Kidney (tissue), 13 donors: ENCODE measurements at regions not wholly inside any gene's neighbourhood (a gene's known extent, or its start where the extent isn't known, plus 50 kb on each side); places are given as distances from the start of the nearest gene placed in this dataset.

Experiments
- DNase-seq, 5 donors: peaks; one replicate each; pipeline ENCODE4 v3.0.0-alpha.2; 2013 to 2020
- FAIRE-seq: peaks from 2 replicates; lab custom pipeline; 2012; peaks lifted over from hg19 to GRCh38; lab: Jason Lieb, UNC
- H3K27ac ChIP-seq, 2 donors: one replicate each; pipeline ENCODE4 v1.7.0; 2013; ENCODE audit warnings: low read depth in 2 of 2, low read length in 2 of 2, inconsistent platforms in 1 of 2
- H3K27me3 ChIP-seq: one replicate; pipeline ENCODE4 v1.7.1; 2013; ENCODE audit warnings: low read length, inconsistent platforms; ENCODE audit not compliant: control insufficient read depth, insufficient read depth
- H3K36me3 ChIP-seq, 3 donors: one replicate each; pipeline versions ENCODE4 v1.7.0 to v1.7.1; 2013; ENCODE audit warnings: low read length in 3 of 3, control low read depth in 1 of 3, inconsistent platforms in 1 of 3; ENCODE audit not compliant: insufficient read depth in 3 of 3, control insufficient read depth in 2 of 3
- H3K4me1 ChIP-seq, 3 donors: one replicate each; pipeline versions ENCODE4 v1.7.0 to v1.7.1; 2013; ENCODE audit warnings: low read length in 3 of 3, inconsistent platforms in 1 of 3, low read depth in 1 of 3; ENCODE audit not compliant: control insufficient read depth in 2 of 3, insufficient read depth in 2 of 3
- H3K4me3 ChIP-seq, 3 donors: one replicate each; pipeline versions ENCODE4 v1.7.0 to v1.8.1; 2013; ENCODE audit warnings: low read length in 3 of 3, control low read depth in 1 of 3, inconsistent platforms in 1 of 3
- H3K9ac ChIP-seq, 3 donors: one replicate each; pipeline versions ENCODE4 v1.7.0 to v1.7.1; 2013; ENCODE audit warnings: low read length in 3 of 3, control low read depth in 1 of 3, inconsistent platforms in 1 of 3
- H3K9me3 ChIP-seq, 3 donors: one replicate each; pipeline versions ENCODE4 v1.7.0 to v1.7.1; 2013; ENCODE audit warnings: low read length in 3 of 3, control low read depth in 1 of 3, inconsistent platforms in 1 of 3; ENCODE audit not compliant: control insufficient read depth in 2 of 3, insufficient read depth in 1 of 3
- intact Hi-C: fragments of 100-400 bp; cut with DNase I; formaldehyde crosslinking; loops from one replicate; pipeline ENCODE4 v1.11.1; 2022
- TF ChIP-seq, protein P1 (sequence below): IDR thresholded peaks from 3 replicates; pipeline ENCODE4 v1.5.1; 2012; ENCODE audit warnings: mild to moderate bottlenecking, moderate library complexity, borderline replicate concordance; ENCODE audit not compliant: insufficient read depth; ENCODE audit errors: extremely low read depth
- donor health status: control.
- donor health status: control.
- donor health status: control.
- donor health status: control.
- donor health status: control.
- donor health status: DM: yes; HTN: yes; CAD: no.
- donor health status: Normal renal cell carcinoma (clear cell type).

GRCh38 chr7:82595176-82595575 is 151.6 kb upstream of the CACNA2D1 start:
- no peaks in the 10 kb centered on the region for H3K4me1 ChIP-seq
- H3K27ac ChIP-seq, result no peak overlapping the region
- no peaks in the 10 kb centered on the region for H3K9me3 ChIP-seq
- H3K4me3 ChIP-seq, result no peak overlapping the region
- intact Hi-C loops, result no loop called here
- TF ChIP-seq, protein P1, sequence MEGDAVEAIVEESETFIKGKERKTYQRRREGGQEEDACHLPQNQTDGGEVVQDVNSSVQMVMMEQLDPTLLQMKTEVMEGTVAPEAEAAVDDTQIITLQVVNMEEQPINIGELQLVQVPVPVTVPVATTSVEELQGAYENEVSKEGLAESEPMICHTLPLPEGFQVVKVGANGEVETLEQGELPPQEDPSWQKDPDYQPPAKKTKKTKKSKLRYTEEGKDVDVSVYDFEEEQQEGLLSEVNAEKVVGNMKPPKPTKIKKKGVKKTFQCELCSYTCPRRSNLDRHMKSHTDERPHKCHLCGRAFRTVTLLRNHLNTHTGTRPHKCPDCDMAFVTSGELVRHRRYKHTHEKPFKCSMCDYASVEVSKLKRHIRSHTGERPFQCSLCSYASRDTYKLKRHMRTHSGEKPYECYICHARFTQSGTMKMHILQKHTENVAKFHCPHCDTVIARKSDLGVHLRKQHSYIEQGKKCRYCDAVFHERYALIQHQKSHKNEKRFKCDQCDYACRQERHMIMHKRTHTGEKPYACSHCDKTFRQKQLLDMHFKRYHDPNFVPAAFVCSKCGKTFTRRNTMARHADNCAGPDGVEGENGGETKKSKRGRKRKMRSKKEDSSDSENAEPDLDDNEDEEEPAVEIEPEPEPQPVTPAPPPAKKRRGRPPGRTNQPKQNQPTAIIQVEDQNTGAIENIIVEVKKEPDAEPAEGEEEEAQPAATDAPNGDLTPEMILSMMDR, result no peak
- DNase-seq, result no peak
- FAIRE-seq, result no peak
- H3K36me3 ChIP-seq, result no peaks in the 10 kb centered on the region
- no peaks in the 10 kb centered on the region for H3K27me3 ChIP-seq
- H3K9ac ChIP-seq, result no peak overlapping the region

DNA sequence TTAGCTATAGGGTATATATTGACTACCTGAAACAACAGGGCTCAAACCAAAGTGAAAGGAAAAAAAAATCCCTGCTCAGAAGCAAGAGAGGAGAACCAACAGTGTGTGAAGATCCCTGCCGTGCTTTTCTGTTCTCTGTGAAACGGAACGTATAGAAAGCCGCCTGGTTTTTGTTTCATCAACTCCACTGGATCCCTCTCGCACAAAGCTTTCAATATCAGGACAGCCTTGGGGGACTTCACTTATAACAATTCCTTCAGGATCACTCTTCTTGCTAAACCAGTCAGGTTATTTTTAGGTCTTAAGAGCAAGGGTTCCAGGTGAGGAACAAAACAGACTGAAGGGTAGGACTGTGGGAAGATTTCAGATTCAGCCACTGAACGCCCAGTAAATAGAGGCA is 151.1 kb upstream of the CACNA2D1 start:
- H3K27me3 ChIP-seq, result no peaks in the 10 kb centered on the region
- peak in 2 of 5 donors; percentile 34 to 37 for DNase-seq
- H3K4me3 ChIP-seq, result no peak overlapping the region
- H3K27ac ChIP-seq, result no peak overlapping the region
- TF ChIP-seq, protein P1, result no peak
- no peaks in the 10 kb centered on the region for H3K9me3 ChIP-seq
- H3K9ac ChIP-seq, result no peak overlapping the region
- intact Hi-C loops, result no loop called here
- H3K4me1 ChIP-seq, result no peaks in the 10 kb centered on the region
- FAIRE-seq, result no peak
- no peaks in the 10 kb centered on the region for H3K36me3 ChIP-seq

DNA sequence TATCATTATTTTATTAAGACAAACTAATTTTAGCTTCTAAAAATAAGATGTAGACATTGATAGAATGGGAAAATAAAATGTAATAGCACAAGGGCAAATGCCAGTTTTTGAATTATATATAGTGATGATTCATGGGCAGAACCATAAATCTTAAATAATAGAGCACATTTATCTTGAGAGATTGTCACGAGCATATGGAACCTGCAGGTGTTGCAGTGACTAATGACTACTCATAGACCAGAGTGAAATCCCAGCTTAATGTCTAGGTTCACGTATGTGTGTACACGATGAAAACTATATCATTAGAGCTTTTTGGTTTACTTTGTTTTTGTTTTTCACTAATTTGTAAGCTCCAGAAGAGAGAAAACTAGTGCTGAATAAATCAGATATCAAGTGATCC is 150.2 kb upstream of the CACNA2D1 start:
- no peaks in the 10 kb centered on the region for H3K27me3 ChIP-seq
- H3K4me1 ChIP-seq, result no peaks in the 10 kb centered on the region
- FAIRE-seq, result no peak
- no peak overlapping the region for H3K4me3 ChIP-seq
- TF ChIP-seq, protein P1, result no peak
- H3K9ac ChIP-seq, result no peak overlapping the region
- intact Hi-C loops, result no loop called here
- no peaks in the 10 kb centered on the region for H3K9me3 ChIP-seq
- H3K27ac ChIP-seq, result no peak overlapping the region
- DNase-seq, result no peak
- H3K36me3 ChIP-seq, result no peaks in the 10 kb centered on the region

DNA sequence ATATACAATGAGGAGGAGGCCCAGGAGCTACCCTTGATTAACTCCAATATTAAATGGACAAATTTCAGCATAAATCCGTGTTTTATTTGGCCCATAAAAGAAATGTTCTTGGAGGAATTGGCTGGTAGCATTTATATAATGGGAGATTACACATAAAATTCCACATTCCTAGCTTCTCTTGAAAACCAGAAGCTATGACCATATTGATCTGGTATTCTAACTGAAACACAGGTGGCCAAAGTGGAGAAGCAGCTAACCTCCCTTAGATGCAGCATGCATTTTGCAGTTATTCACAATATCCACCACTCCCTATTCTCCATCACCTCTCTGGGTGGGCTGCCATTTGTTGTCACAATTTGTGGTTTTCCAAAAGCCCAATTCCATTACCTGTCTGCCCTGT is 148.8 kb upstream of the CACNA2D1 start:
- FAIRE-seq (no peak), DNase-seq (no peak)
- Histone ChIP-seq H3K9me3 (no peaks in the 10 kb centered on the region), H3K36me3 (no peaks in the 10 kb centered on the region), H3K4me3 (no peak overlapping the region), H3K27ac (no peak overlapping the region), H3K9ac (no peak overlapping the region), H3K4me1 (no peaks in the 10 kb centered on the region), H3K27me3 (no peaks in the 10 kb centered on the region)
- intact Hi-C loops, result no loop called here
- TF ChIP-seq, protein P1, result no peak
